ENCODE measurements at regions not wholly inside any gene's neighbourhood (a gene's known extent, or its start where the extent isn't known, plus 50 kb on each side); places are given as distances from the start of the nearest gene placed in this dataset.

- TF ChIP-seq, protein P1, sequence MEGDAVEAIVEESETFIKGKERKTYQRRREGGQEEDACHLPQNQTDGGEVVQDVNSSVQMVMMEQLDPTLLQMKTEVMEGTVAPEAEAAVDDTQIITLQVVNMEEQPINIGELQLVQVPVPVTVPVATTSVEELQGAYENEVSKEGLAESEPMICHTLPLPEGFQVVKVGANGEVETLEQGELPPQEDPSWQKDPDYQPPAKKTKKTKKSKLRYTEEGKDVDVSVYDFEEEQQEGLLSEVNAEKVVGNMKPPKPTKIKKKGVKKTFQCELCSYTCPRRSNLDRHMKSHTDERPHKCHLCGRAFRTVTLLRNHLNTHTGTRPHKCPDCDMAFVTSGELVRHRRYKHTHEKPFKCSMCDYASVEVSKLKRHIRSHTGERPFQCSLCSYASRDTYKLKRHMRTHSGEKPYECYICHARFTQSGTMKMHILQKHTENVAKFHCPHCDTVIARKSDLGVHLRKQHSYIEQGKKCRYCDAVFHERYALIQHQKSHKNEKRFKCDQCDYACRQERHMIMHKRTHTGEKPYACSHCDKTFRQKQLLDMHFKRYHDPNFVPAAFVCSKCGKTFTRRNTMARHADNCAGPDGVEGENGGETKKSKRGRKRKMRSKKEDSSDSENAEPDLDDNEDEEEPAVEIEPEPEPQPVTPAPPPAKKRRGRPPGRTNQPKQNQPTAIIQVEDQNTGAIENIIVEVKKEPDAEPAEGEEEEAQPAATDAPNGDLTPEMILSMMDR (IDR thresholded peaks at IDR 0.05), result no peak
- TF ChIP-seq EP300 (IDR thresholded peaks at IDR 0.05), result no peak
Measured at GRCh38 chr22:48403521-48404403, 1423.9 kb downstream of the BRD1 start.
